HG03135 (cell line): ENCODE measurements at regions not wholly inside any gene's neighbourhood (a gene's known extent, or its start where the extent isn't known, plus 50 kb on each side); places are given as distances from the start of the nearest gene placed in this dataset.

ENCODE experiments used
- ATAC-seq: cut with Tn5 transposase; IDR thresholded peaks from one replicate; pipeline ENCODE4 v1.9.1; 2021; ENCODE audit warnings: mild to moderate bottlenecking, moderate library complexity; ENCODE audit not compliant: unreplicated experiment

GRCh38 chr2:22497789-22498188 is 887.2 kb upstream of the KLHL29 start:
- no peak for ATAC-seq

- ATAC-seq, result no peak
Observed at GRCh38 chr2:22499082-22499839, 885.7 kb upstream of the KLHL29 start.

GRCh38 chr2:22500555-22500935 is 884.4 kb upstream of the KLHL29 start:
- ATAC-seq, result no peak

GRCh38 chr2:22501851-22502250 is 883.1 kb upstream of the KLHL29 start:
- no peak for ATAC-seq

GRCh38 chr2:22513563-22513962 is 871.4 kb upstream of the KLHL29 start:
- ATAC-seq, result no peak

GRCh38 chr2:22517141-22517540 is 867.8 kb upstream of the KLHL29 start:
- ATAC-seq, result no peak

GRCh38 chr2:22518641-22519040 is 866.3 kb upstream of the KLHL29 start:
- ATAC-seq, result no peak

- no peak for ATAC-seq
Observed at GRCh38 chr2:22520369-22521288, 864.4 kb upstream of the KLHL29 start.

GRCh38 chr2:22521620-22522019 is 863.4 kb upstream of the KLHL29 start:
- ATAC-seq, result no peak

- ATAC-seq, result no peak
Observed at GRCh38 chr2:22525681-22526080, 859.3 kb upstream of the KLHL29 start.

- no peak for ATAC-seq
Observed at GRCh38 chr2:22530131-22530530, 854.8 kb upstream of the KLHL29 start.

- ATAC-seq, result no peak
Observed at GRCh38 chr2:22536133-22536532, 848.8 kb upstream of the KLHL29 start.

- no peak for ATAC-seq
Observed at GRCh38 chr2:22554453-22554852, 830.5 kb upstream of the KLHL29 start.

GRCh38 chr2:22557406-22557805 is 827.6 kb upstream of the KLHL29 start:
- ATAC-seq, result no peak

- ATAC-seq, result no peak
Observed at GRCh38 chr2:22560021-22560420, 825.0 kb upstream of the KLHL29 start.

- no peak for ATAC-seq
Observed at GRCh38 chr2:22579341-22579740, 805.6 kb upstream of the KLHL29 start.

- no peak for ATAC-seq
Observed at GRCh38 chr2:22582107-22582506, 802.9 kb upstream of the KLHL29 start.

GRCh38 chr2:22596306-22596705 is 788.7 kb upstream of the KLHL29 start:
- ATAC-seq, result no peak

GRCh38 chr2:22600156-22600555 is 784.8 kb upstream of the KLHL29 start:
- no peak for ATAC-seq

GRCh38 chr2:22600999-22601398 is 784.0 kb upstream of the KLHL29 start:
- no peak for ATAC-seq

GRCh38 chr2:22604136-22604535 is 780.8 kb upstream of the KLHL29 start:
- ATAC-seq, result no peak

GRCh38 chr2:22616031-22616430 is 768.9 kb upstream of the KLHL29 start:
- ATAC-seq, result no peak
